Left lung (tissue), 4 donors: ENCODE measurements at regions not wholly inside any gene's neighbourhood (a gene's known extent, or its start where the extent isn't known, plus 50 kb on each side); places are given as distances from the start of the nearest gene placed in this dataset.

Experiments used
- ATAC-seq: fragments of 200-7000 bp; cut with Tn5 transposase; one replicate; pipeline ENCODE4 v1.9.1; 2020; ENCODE audit warnings: moderate library complexity
- DNase-seq, 4 donors: peaks; one replicate each; pipeline ENCODE4 v3.0.0-alpha.2; 2013 to 2020
- H3K27ac ChIP-seq, 2 donors: fragments of 200-600 bp; sonication (generic) in 1 of 2; one replicate each; pipeline versions ENCODE4 v1.5.0 to v1.8.0; 2020 to 2021
- H3K27me3 ChIP-seq, 2 donors: fragments of 200-600 bp; sonication (generic) in 1 of 2; one replicate each; pipeline versions ENCODE4 v1.5.0 to v1.8.0; 2020 to 2021
- H3K36me3 ChIP-seq, 2 donors: fragments of 200-600 bp; sonication (generic) in 1 of 2; one replicate each; pipeline versions ENCODE4 v1.5.0 to v1.8.0; 2020 to 2021
- H3K4me1 ChIP-seq, 2 donors: fragments of 200-600 bp; one replicate each; pipeline ENCODE4 v1.8.0; 2021
- H3K4me3 ChIP-seq, 2 donors: fragments of 200-600 bp; sonication (generic) in 1 of 2; one replicate each; pipeline versions ENCODE4 v1.5.0 to v1.8.0; 2020 to 2021; ENCODE audit warnings: mild to moderate bottlenecking in 1 of 2
- H3K9me3 ChIP-seq, 2 donors: fragments of 200-600 bp; sonication (generic) in 1 of 2; one replicate each; pipeline versions ENCODE4 v1.5.0 to v1.8.0; 2020 to 2021
- intact Hi-C, 2 donors: fragments of 100-400 bp; cut with DNase I; formaldehyde crosslinking; loops; one replicate each; pipeline versions ENCODE4 v1.11.2 to v1.14.2; 2022
- TF ChIP-seq, protein P1 (sequence below), 2 donors: fragments of 200-600 bp; sonication (generic) in 1 of 2; IDR thresholded peaks; one replicate each; pipeline versions ENCODE4 v1.5.0 to v1.8.0; 2021; ENCODE audit warnings: antibody characterized with exemption in 2 of 2
- donor health status: DM: no; HTN: yes; CAD: no.
- donor health status: DM: no; HTN: no; CAD: no.

DNA sequence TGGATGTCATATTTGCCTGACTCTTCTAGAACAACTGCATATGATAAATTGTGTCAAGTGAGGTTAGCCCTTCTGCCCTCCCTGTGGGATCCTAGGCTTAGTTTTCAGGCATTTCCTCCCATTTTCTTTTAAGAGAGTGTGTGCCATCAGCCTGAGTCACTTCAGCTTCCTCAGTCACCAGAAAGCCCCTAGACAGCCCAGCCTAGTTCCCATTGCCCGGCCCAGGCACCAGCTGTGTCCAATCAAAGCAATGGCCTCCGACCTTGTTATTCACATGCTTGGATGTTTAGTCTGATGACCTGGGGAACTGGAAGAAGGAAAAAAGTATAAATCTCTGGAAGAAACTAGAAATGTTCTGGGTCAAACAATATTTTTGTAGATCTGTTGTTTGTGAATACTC lies 221.9 kb upstream of the LRIG1 start:
- DNase-seq, result peak in 1 of 4 donors; percentile 43
- ATAC-seq, result peak; percentile 47
- Histone ChIP-seq H3K36me3 (no peaks in the 10 kb centered on the region), H3K4me3 (no peak overlapping the region), H3K27ac (no peak overlapping the region), H3K4me1 (no peaks in the 10 kb centered on the region), H3K9me3 (no peaks in the 10 kb centered on the region), H3K27me3 (no peaks in the 10 kb centered on the region)
- TF ChIP-seq, protein P1, sequence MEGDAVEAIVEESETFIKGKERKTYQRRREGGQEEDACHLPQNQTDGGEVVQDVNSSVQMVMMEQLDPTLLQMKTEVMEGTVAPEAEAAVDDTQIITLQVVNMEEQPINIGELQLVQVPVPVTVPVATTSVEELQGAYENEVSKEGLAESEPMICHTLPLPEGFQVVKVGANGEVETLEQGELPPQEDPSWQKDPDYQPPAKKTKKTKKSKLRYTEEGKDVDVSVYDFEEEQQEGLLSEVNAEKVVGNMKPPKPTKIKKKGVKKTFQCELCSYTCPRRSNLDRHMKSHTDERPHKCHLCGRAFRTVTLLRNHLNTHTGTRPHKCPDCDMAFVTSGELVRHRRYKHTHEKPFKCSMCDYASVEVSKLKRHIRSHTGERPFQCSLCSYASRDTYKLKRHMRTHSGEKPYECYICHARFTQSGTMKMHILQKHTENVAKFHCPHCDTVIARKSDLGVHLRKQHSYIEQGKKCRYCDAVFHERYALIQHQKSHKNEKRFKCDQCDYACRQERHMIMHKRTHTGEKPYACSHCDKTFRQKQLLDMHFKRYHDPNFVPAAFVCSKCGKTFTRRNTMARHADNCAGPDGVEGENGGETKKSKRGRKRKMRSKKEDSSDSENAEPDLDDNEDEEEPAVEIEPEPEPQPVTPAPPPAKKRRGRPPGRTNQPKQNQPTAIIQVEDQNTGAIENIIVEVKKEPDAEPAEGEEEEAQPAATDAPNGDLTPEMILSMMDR (IDR thresholded peaks at IDR 0.05), result no peak
- intact Hi-C loops, result no loop called here

DNA sequence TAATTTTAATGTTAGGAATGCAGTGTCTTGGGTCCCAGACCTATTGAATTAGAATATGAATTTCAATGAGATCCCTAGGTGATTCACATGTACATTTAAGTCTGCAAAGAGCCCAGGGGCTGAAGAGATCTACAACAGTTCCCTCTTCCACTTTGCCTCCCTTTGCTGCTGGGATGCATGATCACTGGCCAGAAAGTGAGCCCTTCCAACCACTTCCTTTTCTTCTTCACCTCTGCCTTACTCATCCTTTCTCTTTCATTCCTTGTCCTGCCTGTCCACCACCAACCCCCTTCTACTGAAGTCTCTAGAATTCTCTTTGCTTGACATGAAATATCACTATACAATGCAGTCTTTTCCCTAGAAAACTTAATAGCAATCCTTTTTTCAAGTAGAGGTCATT lies 222.4 kb upstream of the LRIG1 start:
- no peak for ATAC-seq

DNA sequence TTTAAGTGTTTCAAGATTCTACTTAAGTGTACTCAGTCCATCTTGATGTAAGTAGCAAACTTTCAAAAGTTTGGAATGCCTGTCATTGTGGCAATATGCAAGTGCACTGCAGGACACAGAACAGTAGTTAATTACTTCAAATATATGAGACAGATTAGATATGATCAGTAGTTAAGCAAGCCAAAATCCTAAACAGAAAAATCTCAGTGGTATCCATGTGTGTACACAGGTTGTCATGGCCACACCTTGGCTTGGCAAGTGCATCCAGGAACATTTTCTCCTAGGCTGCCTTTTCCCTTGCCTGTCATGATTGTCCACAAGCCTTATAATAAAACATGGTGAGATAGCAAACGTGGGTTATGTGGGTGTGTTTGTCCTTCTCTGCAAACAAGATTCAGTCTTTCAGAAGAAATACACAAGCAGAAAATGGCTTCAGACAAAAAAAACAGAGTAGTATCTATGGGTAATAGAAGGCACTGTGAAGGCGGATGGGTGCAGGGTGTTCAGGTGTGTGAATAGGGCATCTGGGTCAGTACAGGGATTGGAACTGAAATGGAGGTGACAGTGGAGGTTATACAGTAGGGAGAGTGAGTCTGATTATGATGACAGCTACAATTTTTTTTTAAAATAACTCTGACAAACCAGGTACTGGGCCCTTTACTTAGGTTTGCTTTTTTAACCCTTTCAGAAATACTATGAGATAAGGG lies 229.0 kb upstream of the LRIG1 start:
- DNase-seq, result peak in 1 of 4 donors; percentile 19
- intact Hi-C loops, result no loop called here
- H3K9me3 ChIP-seq, result no peaks in the 10 kb centered on the region
- no peak overlapping the region for H3K27ac ChIP-seq
- peak; percentile 86 for ATAC-seq
- H3K36me3 ChIP-seq, result no peaks in the 10 kb centered on the region
- no peaks in the 10 kb centered on the region for H3K27me3 ChIP-seq
- TF ChIP-seq, protein P1 (IDR thresholded peaks at IDR 0.05), result no peak
- no peak overlapping the region for H3K4me3 ChIP-seq
- no peaks in the 10 kb centered on the region for H3K4me1 ChIP-seq

More for the DNA sequence above, 222.4 kb upstream of the LRIG1 start:
- H3K27me3 ChIP-seq, result no peaks in the 10 kb centered on the region
- no peak for DNase-seq
- H3K4me3 ChIP-seq, result no peak overlapping the region
- no peak overlapping the region for H3K27ac ChIP-seq
- H3K9me3 ChIP-seq, result no peaks in the 10 kb centered on the region
- no peaks in the 10 kb centered on the region for H3K36me3 ChIP-seq
- TF ChIP-seq, protein P1 (IDR thresholded peaks at IDR 0.05), result no peak
- H3K4me1 ChIP-seq, result no peaks in the 10 kb centered on the region
- intact Hi-C loops, result no loop called here

DNA sequence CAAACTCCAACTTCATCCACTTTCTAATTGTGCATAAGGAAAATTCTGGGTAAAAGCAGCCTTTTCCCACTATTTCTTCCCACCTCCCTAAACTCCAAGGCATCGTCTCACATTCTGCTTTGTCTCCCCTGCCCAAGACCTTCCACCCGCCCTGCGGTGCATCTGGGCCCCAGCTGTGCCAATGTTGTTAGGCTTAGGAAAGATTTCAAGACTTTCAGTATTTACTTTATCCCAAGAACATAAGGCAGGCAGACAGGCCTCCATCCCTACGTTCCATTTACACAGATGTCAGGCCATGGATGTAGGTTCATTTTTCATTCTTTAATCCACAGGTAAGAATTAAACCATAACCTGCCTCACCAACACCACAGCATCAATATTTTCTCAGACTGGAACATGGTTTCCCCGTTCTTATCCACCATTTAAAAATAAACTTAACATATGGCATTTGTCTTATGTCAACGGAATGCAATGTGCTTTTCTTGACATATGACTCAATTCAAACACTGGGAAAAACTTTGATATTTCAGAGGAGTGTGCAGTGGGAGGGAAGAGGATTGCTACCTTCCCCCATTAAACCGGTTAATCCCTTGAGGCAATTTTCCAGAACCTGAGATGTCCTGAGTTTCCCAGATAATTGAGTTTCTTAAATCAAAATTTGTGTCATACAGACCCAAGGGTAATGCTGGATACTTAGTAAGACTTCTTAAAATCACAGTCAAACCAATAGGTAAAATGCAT lies 238.0 kb upstream of the LRIG1 start:
- no peak for DNase-seq

DNA sequence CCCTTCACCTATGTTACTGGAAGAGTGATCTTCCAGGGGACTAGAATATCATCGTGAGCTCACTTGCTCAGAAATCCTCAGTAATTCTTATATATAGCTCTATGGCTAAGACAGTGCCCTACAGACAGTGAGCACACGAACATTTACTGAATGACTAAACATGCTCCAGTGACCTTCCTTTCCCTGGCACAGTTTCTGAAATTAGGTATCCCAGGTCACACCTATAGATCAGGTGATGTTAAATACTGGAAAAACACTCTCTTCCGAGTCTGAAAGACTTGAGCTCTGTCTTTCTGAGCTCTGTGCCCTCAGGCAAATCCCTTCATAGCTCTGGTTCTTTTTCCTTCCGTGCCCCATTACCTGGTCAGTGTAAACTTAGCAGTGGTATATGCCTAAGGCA lies 239.4 kb upstream of the LRIG1 start:
- H3K36me3 ChIP-seq, result no peaks in the 10 kb centered on the region
- no peaks in the 10 kb centered on the region for H3K9me3 ChIP-seq
- no peaks in the 10 kb centered on the region for H3K4me1 ChIP-seq
- ATAC-seq (no peak), DNase-seq (no peak)
- no peak overlapping the region for H3K27ac ChIP-seq
- no peak overlapping the region for H3K4me3 ChIP-seq
- H3K27me3 ChIP-seq, result no peaks in the 10 kb centered on the region
- TF ChIP-seq, protein P1 (IDR thresholded peaks at IDR 0.05), result no peak
- intact Hi-C loops, result no loop called here

More for the DNA sequence above, 238.0 kb upstream of the LRIG1 start:
- no peak for ATAC-seq
- Histone ChIP-seq H3K9me3 (no peaks in the 10 kb centered on the region), H3K4me3 (no peak overlapping the region), H3K4me1 (no peaks in the 10 kb centered on the region), H3K36me3 (no peaks in the 10 kb centered on the region), H3K27me3 (no peaks in the 10 kb centered on the region), H3K27ac (no peak overlapping the region)
- intact Hi-C loops, result no loop called here
- TF ChIP-seq, protein P1 (IDR thresholded peaks at IDR 0.05), result no peak
